HuH-7.5 (cell line): ENCODE measurements at regions not wholly inside any gene's neighbourhood (a gene's known extent, or its start where the extent isn't known, plus 50 kb on each side); places are given as distances from the start of the nearest gene placed in this dataset.
A peak's percentile ranks its signal among the peaks of the same experiment; 100 is the strongest.

ENCODE experiments used
- DNase-seq: peaks from one replicate; pipeline ENCODE4 v3.0.0; 2011; ENCODE audit warnings: low spot score

GRCh38 chr3:124277144-124277890 is 285.4 kb upstream of the ROPN1 start:
- DNase-seq, result no peak

GRCh38 chr3:124281453-124282316 is 289.8 kb upstream of the ROPN1 start:
- peak; percentile 54 for DNase-seq

- no peak for DNase-seq
These were observed 291.1 kb upstream of the ROPN1 start for GRCh38 chr3:124282751-124283651.

- no peak for DNase-seq
These were observed 291.7 kb upstream of the ROPN1 start for GRCh38 chr3:124283652-124284023.

GRCh38 chr3:124288996-124289395 is 297.1 kb upstream of the ROPN1 start:
- DNase-seq, result no peak

DNA sequence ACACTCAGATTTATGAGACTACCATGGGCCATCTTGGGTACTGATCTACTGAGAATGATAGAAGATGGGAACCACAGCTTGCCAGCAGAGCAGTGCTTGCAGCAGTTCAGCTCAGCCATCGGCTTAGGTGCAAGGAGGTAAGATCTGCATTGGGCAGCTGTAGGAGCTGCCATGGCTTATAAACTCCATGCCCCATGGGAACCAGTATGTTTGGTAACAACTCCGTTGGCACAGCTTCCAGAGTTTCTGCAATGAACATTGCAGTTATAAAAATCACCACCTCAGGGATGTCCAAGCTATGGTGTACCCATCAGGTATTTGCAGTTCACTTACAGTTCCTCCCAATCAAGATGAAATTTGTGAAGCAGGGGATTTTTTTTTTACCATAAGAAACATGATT is 299.1 kb upstream of the ROPN1 start:
- DNase-seq, result no peak

DNA sequence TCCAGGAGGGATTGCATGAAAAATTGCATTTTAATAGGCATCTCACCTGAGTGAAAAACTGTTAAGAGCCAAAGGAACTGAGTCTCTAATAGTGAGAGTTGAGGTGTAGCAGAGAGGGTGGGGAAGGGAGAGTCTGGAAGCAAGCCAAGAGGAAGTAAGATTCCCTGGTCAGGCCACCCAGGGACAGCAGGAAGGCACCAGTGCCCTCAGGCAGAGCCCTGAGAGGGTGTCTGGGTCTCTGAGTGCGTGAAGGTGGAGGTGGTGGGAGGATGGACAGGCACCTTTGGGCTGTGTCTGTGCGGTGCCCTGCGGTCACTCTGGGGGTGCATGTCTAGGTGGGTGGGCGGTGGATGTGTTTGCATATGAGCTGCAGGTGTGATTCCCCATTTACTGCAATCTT is 300.4 kb upstream of the ROPN1 start:
- DNase-seq, result no peak

GRCh38 chr3:124293584-124293983 is 301.7 kb upstream of the ROPN1 start:
- no peak for DNase-seq

DNA sequence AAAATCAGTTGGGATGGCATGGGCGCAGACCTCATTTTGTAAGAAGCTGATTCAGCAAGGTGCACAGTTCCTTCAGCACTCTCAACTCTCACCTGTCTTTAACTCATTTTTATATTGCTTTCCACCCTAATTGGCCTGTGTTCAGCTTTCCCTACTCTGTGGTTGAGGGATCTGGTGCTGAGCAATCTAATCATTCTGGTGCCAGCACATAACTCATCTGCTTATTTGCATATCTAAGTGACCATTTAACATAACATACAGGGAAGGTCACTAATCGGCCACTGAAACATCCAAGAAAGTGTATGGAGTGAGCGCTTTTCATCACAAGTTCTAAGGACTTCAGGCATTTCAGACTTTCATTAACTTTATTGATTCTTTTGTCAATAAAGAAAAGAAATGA is 303.4 kb upstream of the ROPN1 start:
- no peak for DNase-seq

DNA sequence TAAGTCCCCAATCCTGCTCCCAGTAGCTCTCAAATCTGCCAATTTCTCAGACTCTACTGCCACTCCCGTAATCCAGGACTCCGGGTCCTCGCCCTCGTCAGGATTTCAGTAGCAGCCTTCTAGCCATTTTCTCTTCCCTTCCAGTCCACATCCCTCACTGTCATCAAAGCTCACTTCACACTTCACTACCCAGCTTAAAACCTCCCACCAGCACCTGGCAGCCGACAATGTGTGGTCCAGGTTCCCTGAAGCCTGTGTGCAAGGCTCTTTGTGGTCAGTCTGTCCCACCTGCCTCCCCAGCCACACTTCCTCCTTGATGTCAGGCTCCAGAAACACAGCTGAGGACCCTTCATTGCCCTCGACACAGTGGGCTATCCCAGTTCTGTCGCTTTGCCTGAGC is 304.5 kb upstream of the ROPN1 start:
- DNase-seq, result no peak

- no peak for DNase-seq
These were observed 305.4 kb upstream of the ROPN1 start for GRCh38 chr3:124297062-124297980.

- DNase-seq, result no peak
These were observed 306.4 kb upstream of the ROPN1 start for GRCh38 chr3:124298301-124298700.

DNA sequence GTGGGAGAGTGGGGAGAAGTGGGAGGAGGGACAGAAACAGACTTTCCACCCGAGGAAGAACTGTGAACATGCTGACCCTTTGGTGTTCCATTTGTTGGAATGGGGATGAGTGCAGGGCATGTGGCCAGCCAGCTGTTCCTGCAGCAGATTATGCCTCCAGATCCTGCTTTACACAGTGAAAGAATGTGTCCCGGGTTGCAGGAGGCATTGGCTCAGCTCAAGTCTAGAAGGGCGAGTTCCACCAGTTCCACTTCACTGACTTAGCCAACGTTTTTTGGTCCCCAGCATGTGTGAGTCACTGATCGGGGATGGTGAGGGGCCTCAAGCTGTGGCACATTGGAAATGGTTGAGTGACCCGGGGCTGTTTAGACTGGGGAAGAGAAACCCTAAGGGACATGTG is 307.0 kb upstream of the ROPN1 start:
- no peak for DNase-seq

DNA sequence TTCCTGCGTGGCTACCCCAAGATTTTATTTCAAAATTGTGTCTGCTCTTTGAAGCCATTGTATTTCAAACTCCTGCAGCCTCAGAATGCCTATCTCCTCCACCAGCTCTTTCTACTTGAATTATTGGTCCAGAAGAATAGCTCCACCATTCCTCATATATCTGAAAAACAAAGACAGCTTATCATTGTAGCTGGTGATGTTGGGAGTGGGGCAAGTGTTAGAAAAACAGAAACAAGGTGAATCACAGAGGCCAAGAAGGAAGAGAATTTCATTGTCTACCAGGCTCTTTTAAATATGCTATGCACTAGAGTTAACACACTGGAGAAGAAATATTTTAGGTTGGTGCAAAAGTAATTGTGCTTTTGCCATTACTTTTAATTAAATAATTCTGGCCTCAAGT is 307.9 kb upstream of the ROPN1 start:
- no peak for DNase-seq

GRCh38 chr3:124300416-124300815 is 308.5 kb upstream of the ROPN1 start:
- no peak for DNase-seq

DNA sequence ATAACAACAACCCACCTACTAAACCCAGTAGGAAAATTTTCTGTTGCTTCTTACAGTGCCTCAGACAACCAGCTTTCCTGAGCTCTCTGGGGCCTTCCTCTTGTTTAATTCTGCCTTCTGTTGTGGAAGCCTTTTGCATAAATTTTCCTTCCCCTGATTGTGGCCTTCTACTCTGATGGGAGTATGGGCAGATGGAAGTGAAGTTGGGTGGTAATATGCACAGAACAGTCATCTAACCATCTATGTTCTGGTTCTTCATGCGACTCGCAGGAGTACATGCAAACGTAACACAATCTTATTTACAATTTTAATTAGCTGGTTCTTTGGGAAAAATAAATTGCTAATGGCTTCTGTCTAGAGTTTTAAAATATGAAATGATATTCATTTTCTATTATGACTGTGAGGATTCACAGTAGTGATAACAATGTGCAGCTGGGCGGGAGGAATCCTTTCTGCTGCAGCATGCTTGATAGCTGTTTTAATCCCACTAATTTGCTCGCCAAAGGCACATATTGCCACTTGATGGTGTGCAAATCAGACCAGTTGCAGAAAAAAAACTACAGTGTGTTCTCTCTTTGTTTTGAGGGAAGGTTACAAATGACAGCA is 311.5 kb upstream of the ROPN1 start:
- DNase-seq, result no peak

- no peak for DNase-seq
These were observed 314.7 kb upstream of the ROPN1 start for GRCh38 chr3:124306665-124307064.

GRCh38 chr3:124313621-124314020 is 321.7 kb upstream of the ROPN1 start:
- no peak for DNase-seq

DNA sequence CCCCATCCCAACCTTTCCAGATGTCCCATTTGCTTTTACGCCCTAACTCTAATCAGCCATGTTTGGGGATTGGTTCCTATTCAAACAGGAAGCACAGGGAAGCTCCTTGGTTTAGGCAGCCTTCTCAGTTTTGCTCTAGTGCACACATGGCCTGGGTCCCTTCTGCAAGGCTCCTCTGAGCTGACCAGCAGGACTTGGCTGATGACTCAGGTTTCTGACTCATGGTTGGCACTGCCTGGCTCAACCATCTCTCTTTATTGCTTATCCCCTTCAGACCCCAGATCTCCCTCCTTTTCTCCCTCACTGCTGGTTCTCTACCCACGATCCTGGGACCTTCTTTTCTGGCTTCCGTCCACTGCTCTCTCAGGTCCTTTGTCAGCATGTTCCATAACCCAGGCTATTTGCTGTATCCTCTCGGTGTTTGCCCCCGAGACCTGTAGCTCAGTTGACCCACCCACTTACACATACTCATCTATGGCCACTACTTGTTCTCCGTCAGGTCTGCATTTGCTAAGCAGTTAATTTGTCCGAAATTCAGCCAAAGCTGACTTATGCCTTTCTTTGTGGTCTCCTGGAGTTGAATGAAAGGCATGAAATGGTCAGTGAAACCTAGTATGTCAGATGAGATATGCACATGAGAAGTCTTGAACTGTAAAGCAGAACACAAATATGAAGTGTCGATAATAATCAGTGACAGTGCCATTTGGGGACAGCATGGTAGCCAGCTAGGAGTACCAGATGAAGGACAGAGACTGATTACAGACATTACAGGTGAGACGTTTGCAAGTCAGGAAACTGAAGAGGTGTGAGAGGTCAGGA is 323.5 kb upstream of the ROPN1 start:
- DNase-seq, result no peak

GRCh38 chr3:124316034-124316287 is 324.0 kb upstream of the ROPN1 start:
- DNase-seq, result no peak
